ENCODE measurements at regions not wholly inside any gene's neighbourhood (a gene's known extent, or its start where the extent isn't known, plus 50 kb on each side); places are given as distances from the start of the nearest gene placed in this dataset.

- TF ChIP-seq, protein P1, sequence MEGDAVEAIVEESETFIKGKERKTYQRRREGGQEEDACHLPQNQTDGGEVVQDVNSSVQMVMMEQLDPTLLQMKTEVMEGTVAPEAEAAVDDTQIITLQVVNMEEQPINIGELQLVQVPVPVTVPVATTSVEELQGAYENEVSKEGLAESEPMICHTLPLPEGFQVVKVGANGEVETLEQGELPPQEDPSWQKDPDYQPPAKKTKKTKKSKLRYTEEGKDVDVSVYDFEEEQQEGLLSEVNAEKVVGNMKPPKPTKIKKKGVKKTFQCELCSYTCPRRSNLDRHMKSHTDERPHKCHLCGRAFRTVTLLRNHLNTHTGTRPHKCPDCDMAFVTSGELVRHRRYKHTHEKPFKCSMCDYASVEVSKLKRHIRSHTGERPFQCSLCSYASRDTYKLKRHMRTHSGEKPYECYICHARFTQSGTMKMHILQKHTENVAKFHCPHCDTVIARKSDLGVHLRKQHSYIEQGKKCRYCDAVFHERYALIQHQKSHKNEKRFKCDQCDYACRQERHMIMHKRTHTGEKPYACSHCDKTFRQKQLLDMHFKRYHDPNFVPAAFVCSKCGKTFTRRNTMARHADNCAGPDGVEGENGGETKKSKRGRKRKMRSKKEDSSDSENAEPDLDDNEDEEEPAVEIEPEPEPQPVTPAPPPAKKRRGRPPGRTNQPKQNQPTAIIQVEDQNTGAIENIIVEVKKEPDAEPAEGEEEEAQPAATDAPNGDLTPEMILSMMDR (conservative IDR thresholded peaks at IDR 0.05) = no peak
- TF ChIP-seq ZFX (IDR thresholded peaks at IDR 0.05) = no peak
Measured at GRCh38 chr18:6493194-6493593, 78.5 kb upstream of the L3MBTL4 start.
